ENCODE measurements at regions not wholly inside any gene's neighbourhood (a gene's known extent, or its start where the extent isn't known, plus 50 kb on each side); places are given as distances from the start of the nearest gene placed in this dataset.

GRCh38 chr9:117487555-117488175, 72.8 kb upstream of the ASTN2 start (continued):
- TF ChIP-seq USF2 (IDR thresholded peaks at IDR 0.05; ENCODE audit: low read length) (no peak), POLR2AphosphoS5 (IDR thresholded peaks at IDR 0.05; ENCODE audit: low read depth, low read length) (no peak), TAF1 (IDR thresholded peaks at IDR 0.05; ENCODE audit: low read depth, low read length) (no peak), CTBP2 (IDR thresholded peaks at IDR 0.05; ENCODE audit: borderline replicate concordance, insufficient read depth, insufficient read length, low read length) (no peak), TEAD4 (IDR thresholded peaks at IDR 0.05; ENCODE audit: low read depth, low read length) (peak; percentile 73), SUZ12 (IDR thresholded peaks at IDR 0.05; ENCODE audit: low read length) (no peak), CHD2 (IDR thresholded peaks at IDR 0.05; ENCODE audit: low read length) (no peak), MAFK (IDR thresholded peaks at IDR 0.05; ENCODE audit: low read depth, low read length) (peak; percentile 12; the same call in 1 of the 2 replicates), HDAC2 (IDR thresholded peaks at IDR 0.05; ENCODE audit: borderline replicate concordance in 1 of 2, low read depth in 2 of 2, low read length in 2 of 2) (no peak), TCF12 (IDR thresholded peaks at IDR 0.05; ENCODE audit: low read depth, low read length) (no peak), CBX8 (IDR thresholded peaks at IDR 0.05; ENCODE audit: borderline replicate concordance, low read depth, low read length) (no peak), SRF (IDR thresholded peaks at IDR 0.05; ENCODE audit: low read depth, low read length) (no peak), TAF7 (optimal IDR thresholded peaks at IDR 0.05; ENCODE audit: borderline replicate concordance, low read depth, low read length) (no peak), FOSL1 (IDR thresholded peaks at IDR 0.05; ENCODE audit: insufficient read depth, low read depth, low read length) (no peak), KDM4A (IDR thresholded peaks at IDR 0.05; ENCODE audit: low read depth, low read length, severe bottlenecking) (peak; percentile 40), EGR1 (IDR thresholded peaks at IDR 0.05; ENCODE audit: borderline replicate concordance, low read depth, low read length) (no peak), POLR2A (IDR thresholded peaks at IDR 0.05; ENCODE audit: control extremely low read depth in 1 of 2, low read depth in 2 of 2, low read length in 2 of 2) (no peak), SIX5 (IDR thresholded peaks at IDR 0.05; ENCODE audit: low read depth, low read length) (no peak), KDM5A (IDR thresholded peaks at IDR 0.05; ENCODE audit: low read length) (no peak), CHD1 (IDR thresholded peaks at IDR 0.05; ENCODE audit: low read depth, low read length) (no peak), RNF2 (IDR thresholded peaks at IDR 0.05; ENCODE audit: borderline replicate concordance, low read depth, low read length, missing control alignments, poor library complexity, severe bottlenecking) (no peak), JUND (IDR thresholded peaks at IDR 0.05; ENCODE audit: low read length) (peak; percentile 45; the same call in 1 of the 2 replicates), CBX5 (IDR thresholded peaks at IDR 0.05; ENCODE audit: low read depth, low read length) (no peak)
